ENCODE measurements at regions not wholly inside any gene's neighbourhood (a gene's known extent, or its start where the extent isn't known, plus 50 kb on each side); places are given as distances from the start of the nearest gene placed in this dataset.

GRCh38 chr7:33721895-33722294 lies 183.4 kb upstream of the BMPER start:
- H3K4me1 Mint-ChIP-seq (ENCODE audit: unreplicated experiment), result peaks cover 37% of the 10 kb centered on the region
- no peaks in the 10 kb centered on the region for H3K9me3 Mint-ChIP-seq
- H3K36me3 Mint-ChIP-seq, result no peaks in the 10 kb centered on the region
- no peak for TF ChIP-seq CTCF (conservative IDR thresholded peaks at IDR 0.05)
- DNase-seq (ENCODE audit: extremely low spot score, unreplicated experiment), result no peak
- peaks cover 17% of the 10 kb centered on the region for H3K27me3 Mint-ChIP-seq
- H3K4me3 Mint-ChIP-seq, result peak overlapping the region; percentile 30
- peak overlapping the region; percentile 98 for H3K27ac Mint-ChIP-seq

DNA sequence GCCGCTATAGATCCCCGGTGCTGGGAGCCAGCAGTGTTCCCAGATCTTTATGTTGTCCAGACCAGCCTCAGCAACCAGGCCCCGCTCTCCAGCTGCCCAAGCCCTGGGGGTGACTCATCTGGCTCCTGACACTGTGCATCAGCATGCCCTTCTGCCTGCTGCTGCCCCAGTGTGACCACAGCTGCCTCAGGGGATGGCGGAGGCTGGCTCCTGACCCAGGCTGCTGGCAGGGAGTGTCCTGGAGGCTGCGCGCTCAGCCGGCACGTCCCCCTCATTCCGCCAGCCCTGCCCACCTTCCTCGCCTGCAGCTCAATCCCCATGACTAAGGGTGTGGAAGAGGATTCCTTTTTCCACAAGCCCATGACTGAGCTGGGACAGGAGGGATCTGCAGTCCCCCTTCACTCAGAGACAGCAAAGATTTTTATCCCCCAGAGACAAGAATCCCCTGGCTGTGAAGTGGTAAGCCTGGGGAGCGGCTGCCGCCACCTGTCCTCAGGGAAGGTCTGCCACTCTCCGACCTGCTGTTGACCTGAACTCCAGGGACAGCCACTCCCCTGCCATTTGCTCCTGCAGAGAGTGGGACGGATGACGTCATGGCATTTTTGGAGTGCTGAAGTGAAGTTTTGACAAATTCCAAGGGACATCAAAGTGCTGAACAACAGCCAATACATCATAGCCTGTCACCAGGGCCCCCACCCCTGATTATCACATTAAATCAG lies 182.8 kb upstream of the BMPER start:
- DNase-seq (ENCODE audit: extremely low spot score, unreplicated experiment), result no peak
- H3K4me1 Mint-ChIP-seq (ENCODE audit: unreplicated experiment), result peaks cover 38% of the 10 kb centered on the region
- peaks cover 17% of the 10 kb centered on the region for H3K27me3 Mint-ChIP-seq
- no peaks in the 10 kb centered on the region for H3K36me3 Mint-ChIP-seq
- peak overlapping the region; percentile 72 for H3K4me3 Mint-ChIP-seq
- H3K27ac Mint-ChIP-seq, result peak overlapping the region; percentile 98
- H3K9me3 Mint-ChIP-seq, result no peaks in the 10 kb centered on the region
- no peak for TF ChIP-seq CTCF (conservative IDR thresholded peaks at IDR 0.05)

DNA sequence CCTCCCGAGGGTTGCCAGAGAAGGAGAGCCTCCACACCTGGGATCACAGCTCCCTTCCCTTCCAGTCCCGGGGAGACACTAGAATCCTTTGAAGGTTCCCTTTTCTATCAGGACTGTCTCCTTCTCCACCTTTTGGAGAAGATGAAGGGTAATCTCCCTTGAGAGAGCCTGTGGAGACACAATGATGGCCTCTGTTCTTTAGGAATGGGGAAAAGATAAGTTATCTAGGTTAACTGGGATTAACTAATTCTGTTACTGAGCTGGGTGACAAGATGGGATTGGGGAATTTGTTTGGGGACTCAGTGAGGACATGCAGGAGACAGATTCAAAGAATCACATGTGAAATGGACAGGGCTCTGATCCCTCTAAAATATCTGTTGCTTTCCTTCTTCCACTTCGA lies 181.1 kb upstream of the BMPER start:
- no peak overlapping the region for H3K4me3 Mint-ChIP-seq
- no peaks in the 10 kb centered on the region for H3K9me3 Mint-ChIP-seq

GRCh38 chr7:33725111-33726025 lies 180.0 kb upstream of the BMPER start:
- no peak for TF ChIP-seq CTCF (conservative IDR thresholded peaks at IDR 0.05)
- Mint-ChIP-seq H3K4me3 (no peak overlapping the region), H3K36me3 (peaks cover 5% of the 10 kb centered on the region), H3K4me1 (ENCODE audit: unreplicated experiment) (peaks cover 61% of the 10 kb centered on the region), H3K27ac (no peak overlapping the region), H3K27me3 (peaks cover 20% of the 10 kb centered on the region), H3K9me3 (peaks cover 5% of the 10 kb centered on the region)
- DNase-seq (ENCODE audit: extremely low spot score, unreplicated experiment), result no peak

More for the DNA sequence above, 181.1 kb upstream of the BMPER start:
- H3K27ac Mint-ChIP-seq, result no peak overlapping the region
- H3K4me1 Mint-ChIP-seq (ENCODE audit: unreplicated experiment), result peaks cover 50% of the 10 kb centered on the region
- no peak for DNase-seq (ENCODE audit: extremely low spot score, unreplicated experiment)
- peaks cover 17% of the 10 kb centered on the region for H3K27me3 Mint-ChIP-seq
- no peak for TF ChIP-seq CTCF (conservative IDR thresholded peaks at IDR 0.05)
- no peaks in the 10 kb centered on the region for H3K36me3 Mint-ChIP-seq

DNA sequence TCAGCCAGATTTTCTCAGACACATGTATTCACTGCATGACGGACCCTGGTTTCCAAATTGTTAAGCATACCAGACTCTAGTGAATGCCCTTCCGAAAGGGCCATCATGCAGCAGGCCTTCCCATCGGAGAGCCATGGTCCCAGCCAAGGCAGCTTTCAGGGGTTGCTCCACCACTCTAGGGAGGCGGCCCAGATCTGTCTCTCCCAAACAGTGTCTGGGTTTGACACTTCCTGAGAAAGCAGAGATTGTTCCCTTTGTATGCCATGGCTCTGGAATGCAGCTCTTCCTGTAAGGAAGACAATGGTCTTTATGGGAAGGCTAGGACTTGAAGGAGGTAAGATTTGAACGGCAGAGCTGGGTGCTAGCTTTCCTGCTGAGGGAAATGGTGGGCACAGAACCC lies 178.8 kb upstream of the BMPER start:
- Mint-ChIP-seq H3K27ac (peak overlapping the region; percentile 48), H3K4me3 (peak overlapping the region; percentile 7), H3K36me3 (peaks cover 5% of the 10 kb centered on the region), H3K9me3 (peaks cover 5% of the 10 kb centered on the region), H3K4me1 (ENCODE audit: unreplicated experiment) (peaks cover 61% of the 10 kb centered on the region), H3K27me3 (peaks cover 23% of the 10 kb centered on the region)
- TF ChIP-seq CTCF (conservative IDR thresholded peaks at IDR 0.05), result no peak
- no peak for DNase-seq (ENCODE audit: extremely low spot score, unreplicated experiment)
